Aorta (tissue), 5 donors: ENCODE measurements at regions not wholly inside any gene's neighbourhood (a gene's known extent, or its start where the extent isn't known, plus 50 kb on each side); places are given as distances from the start of the nearest gene placed in this dataset.

Source experiments
- ATAC-seq: fragments of 200-7000 bp; cut with Tn5 transposase; one replicate; pipeline ENCODE4 v1.9.1; 2022; ENCODE audit warnings: moderate library complexity; ENCODE audit not compliant: low FRiP score
- DNase-seq, 2 donors: peaks; one replicate each; pipeline ENCODE4 v3.0.0-alpha.2; 2020
- H3K27ac ChIP-seq, 2 donors: one replicate each; pipeline ENCODE4 v1.5.1; 2013; ENCODE audit warnings: low read length in 2 of 2, mild to moderate bottlenecking in 2 of 2, moderate library complexity in 2 of 2, control low read depth in 1 of 2, inconsistent platforms in 1 of 2, low read depth in 1 of 2
- H3K27me3 ChIP-seq, 2 donors: one replicate each; pipeline ENCODE4 v1.6.1; 2013; ENCODE audit warnings: control low read depth in 1 of 2, low read length in 1 of 2, mild to moderate bottlenecking in 1 of 2, moderate library complexity in 1 of 2; ENCODE audit not compliant: insufficient read depth in 2 of 2, control insufficient read depth in 1 of 2
- H3K36me3 ChIP-seq, 2 donors: one replicate each; pipeline ENCODE4 v1.6.1; 2013; ENCODE audit warnings: control low read depth in 1 of 2, low read length in 1 of 2, mild to moderate bottlenecking in 1 of 2; ENCODE audit not compliant: insufficient read depth in 2 of 2, control insufficient read depth in 1 of 2
- H3K4me1 ChIP-seq, 2 donors: one replicate each; pipeline ENCODE4 v1.6.1; 2013; ENCODE audit warnings: low read length in 2 of 2, control low read depth in 1 of 2, mild to moderate bottlenecking in 1 of 2, moderate library complexity in 1 of 2; ENCODE audit not compliant: insufficient read depth in 2 of 2, control insufficient read depth in 1 of 2
- H3K4me3 ChIP-seq, 2 donors: one replicate each; pipeline ENCODE4 v1.5.1; 2013; ENCODE audit warnings: low read length in 2 of 2, control low read depth in 1 of 2, mild to moderate bottlenecking in 1 of 2
- H3K9me3 ChIP-seq: one replicate; pipeline ENCODE4 v1.6.1; 2013; ENCODE audit warnings: mild to moderate bottlenecking, low read length; ENCODE audit not compliant: control insufficient read depth
- WGBS, 2 donors: extraction: QIAGEN DNeasy Blood & Tissue Kit; methylation state at CpG; one replicate each; pipeline ENCODE4 v1.1.7; 2013; 5-methylcytosine and 5-hydroxymethylcytosine counted together
- intact Hi-C, 2 donors: fragments of 100-400 bp; cut with DNase I; formaldehyde crosslinking; loops; one replicate each; pipeline versions ENCODE4 v1.14.2 to v1.15.0; 2022
- donor health status: healthy with polysubstance abuse.
- donor health status: Bipolar disorder and iron deficiency.
- donor health status: DM: no; HTN: no; CAD: no.
- donor health status: DM: no; HTN: no; CAD: no.
- donor health status: DM: yes; HTN: yes; CAD: no.

GRCh38 chr19:30630289-30631032 lies 258.3 kb downstream of the ZNF536 start:
- DNase-seq: no peak
- intact Hi-C loops: no loop called here
- ATAC-seq: no peak
- Histone ChIP-seq H3K4me1 (no peaks in the 10 kb centered on the region), H3K4me3 (no peak overlapping the region), H3K27me3 (no peaks in the 10 kb centered on the region), H3K27ac (no peak overlapping the region), H3K9me3 (no peaks in the 10 kb centered on the region), H3K36me3 (no peaks in the 10 kb centered on the region)
- WGBS, 2 donors: 61 to 63% methylated on average over 14 of the region's 14 CpGs

- H3K27me3 ChIP-seq: no peaks in the 10 kb centered on the region
- peaks cover 1% of the 10 kb centered on the region for H3K9me3 ChIP-seq
- H3K36me3 ChIP-seq: no peaks in the 10 kb centered on the region
- intact Hi-C loops: no loop called here
- no peaks in the 10 kb centered on the region for H3K4me1 ChIP-seq
- WGBS, 2 donors: 88 to 91% methylated on average over 5 of the region's 5 CpGs
- DNase-seq: no peak
- H3K27ac ChIP-seq: no peak overlapping the region
- no peak overlapping the region for H3K4me3 ChIP-seq
- ATAC-seq: no peak
Observed at GRCh38 chr19:30629086-30629485, 256.9 kb downstream of the ZNF536 start.

- Histone ChIP-seq H3K9me3 (peaks cover 6% of the 10 kb centered on the region), H3K4me1 (no peaks in the 10 kb centered on the region), H3K27ac (no peak overlapping the region), H3K27me3 (no peaks in the 10 kb centered on the region), H3K4me3 (no peak overlapping the region), H3K36me3 (no peaks in the 10 kb centered on the region)
- intact Hi-C loops: no loop called here
- DNase-seq (no peak), ATAC-seq (no peak)
- 85 to 89% methylated on average over 19 of the region's 19 CpGs for WGBS, 2 donors
Observed at GRCh38 chr19:30626626-30626966, 254.4 kb downstream of the ZNF536 start.

- Histone ChIP-seq H3K36me3 (no peaks in the 10 kb centered on the region), H3K4me3 (no peak overlapping the region), H3K27me3 (no peaks in the 10 kb centered on the region), H3K9me3 (peaks cover 6% of the 10 kb centered on the region), H3K4me1 (no peaks in the 10 kb centered on the region), H3K27ac (no peak overlapping the region)
- no peak for DNase-seq
- WGBS, 2 donors: 55 to 67% methylated on average over 15 of the region's 15 CpGs
- no peak for ATAC-seq
- intact Hi-C loops: no loop called here
Observed at GRCh38 chr19:30625947-30626625, 253.9 kb downstream of the ZNF536 start.

- no peaks in the 10 kb centered on the region for H3K36me3 ChIP-seq
- DNase-seq (no peak), ATAC-seq (no peak)
- WGBS, 2 donors: 88 to 90% methylated on average over 5 of the region's 5 CpGs
- intact Hi-C loops: no loop called here
- no peak overlapping the region for H3K4me3 ChIP-seq
- H3K4me1 ChIP-seq: no peaks in the 10 kb centered on the region
- peaks cover 6% of the 10 kb centered on the region for H3K9me3 ChIP-seq
- no peaks in the 10 kb centered on the region for H3K27me3 ChIP-seq
- H3K27ac ChIP-seq: no peak overlapping the region
Observed at GRCh38 chr19:30622276-30622675, 250.1 kb downstream of the ZNF536 start.

GRCh38 chr19:30621326-30621920 lies 249.2 kb downstream of the ZNF536 start:
- H3K36me3 ChIP-seq: no peaks in the 10 kb centered on the region
- intact Hi-C loops: no loop called here
- WGBS, 2 donors: 30 to 41% methylated on average over 8 of the region's 8 CpGs
- no peaks in the 10 kb centered on the region for H3K4me1 ChIP-seq
- no peak overlapping the region for H3K4me3 ChIP-seq
- H3K9me3 ChIP-seq: peaks cover 6% of the 10 kb centered on the region
- no peaks in the 10 kb centered on the region for H3K27me3 ChIP-seq
- no peak overlapping the region for H3K27ac ChIP-seq
- DNase-seq: no peak
- ATAC-seq: no peak

- H3K9me3 ChIP-seq: peaks cover 6% of the 10 kb centered on the region
- no peak overlapping the region for H3K27ac ChIP-seq
- DNase-seq (no peak), ATAC-seq (no peak)
- H3K4me1 ChIP-seq: no peaks in the 10 kb centered on the region
- WGBS, 2 donors: 75 to 82% methylated on average over 4 of the region's 4 CpGs
- H3K27me3 ChIP-seq: no peaks in the 10 kb centered on the region
- H3K36me3 ChIP-seq: no peaks in the 10 kb centered on the region
- intact Hi-C loops: no loop called here
- no peak overlapping the region for H3K4me3 ChIP-seq
Observed at GRCh38 chr19:30620354-30620753, 248.2 kb downstream of the ZNF536 start.

GRCh38 chr19:30609656-30610270 lies 237.6 kb downstream of the ZNF536 start:
- WGBS, 2 donors: 83 to 96% methylated on average over 2 of the region's 2 CpGs
- no peaks in the 10 kb centered on the region for H3K27me3 ChIP-seq
- H3K36me3 ChIP-seq: no peaks in the 10 kb centered on the region
- no peak overlapping the region for H3K4me3 ChIP-seq
- DNase-seq (no peak), ATAC-seq (no peak)
- H3K27ac ChIP-seq: no peak overlapping the region
- H3K9me3 ChIP-seq: no peaks in the 10 kb centered on the region
- intact Hi-C loops: no loop called here
- no peaks in the 10 kb centered on the region for H3K4me1 ChIP-seq
